KG1 (cell line): ENCODE measurements at regions not wholly inside any gene's neighbourhood (a gene's known extent, or its start where the extent isn't known, plus 50 kb on each side); places are given as distances from the start of the nearest gene placed in this dataset.

Experiments used
- DNase-seq: peaks from one replicate; lab custom pipeline; 2025; lab: John Stamatoyannopoulos, UW

- no peak for DNase-seq
These were observed 167.8 kb downstream of the RAB28 start for GRCh38 chr4:13316354-13316753.

GRCh38 chr4:13313856-13314255, 170.3 kb downstream of the RAB28 start:
- no peak for DNase-seq

GRCh38 chr4:13312264-13312663, 171.9 kb downstream of the RAB28 start:
- DNase-seq: no peak

GRCh38 chr4:13309751-13310150, 174.4 kb downstream of the RAB28 start:
- DNase-seq: no peak

GRCh38 chr4:13306356-13306755, 177.8 kb downstream of the RAB28 start:
- no peak for DNase-seq

- no peak for DNase-seq
These were observed 181.3 kb downstream of the RAB28 start for GRCh38 chr4:13302876-13303275.

- no peak for DNase-seq
These were observed 184.8 kb downstream of the RAB28 start for GRCh38 chr4:13299343-13299742.

GRCh38 chr4:13298655-13299054, 185.5 kb downstream of the RAB28 start:
- DNase-seq: no peak

- DNase-seq: no peak
These were observed 187.2 kb downstream of the RAB28 start for GRCh38 chr4:13296986-13297385.

- DNase-seq: no peak
These were observed 189.1 kb downstream of the RAB28 start for GRCh38 chr4:13294961-13295605.

- no peak for DNase-seq
These were observed 191.8 kb downstream of the RAB28 start for GRCh38 chr4:13292372-13292771.

GRCh38 chr4:13289391-13289790, 194.7 kb downstream of the RAB28 start:
- DNase-seq: no peak

GRCh38 chr4:13285336-13285735, 198.8 kb downstream of the RAB28 start:
- no peak for DNase-seq

- no peak for DNase-seq
These were observed 199.2 kb downstream of the RAB28 start for GRCh38 chr4:13284932-13285331.

- DNase-seq: no peak
These were observed 207.8 kb downstream of the RAB28 start for GRCh38 chr4:13276357-13276756.

GRCh38 chr4:13268703-13269102, 215.4 kb downstream of the RAB28 start:
- no peak for DNase-seq

- no peak for DNase-seq
These were observed 216.0 kb downstream of the RAB28 start for GRCh38 chr4:13268165-13268564.

GRCh38 chr4:13267091-13267490, 217.0 kb downstream of the RAB28 start:
- no peak for DNase-seq

GRCh38 chr4:13266687-13267086, 217.5 kb downstream of the RAB28 start:
- no peak for DNase-seq

- no peak for DNase-seq
These were observed 220.1 kb downstream of the RAB28 start for GRCh38 chr4:13263967-13264525.

GRCh38 chr4:13262816-13263215, 221.3 kb downstream of the RAB28 start:
- DNase-seq: no peak

GRCh38 chr4:13261486-13262257, 222.5 kb downstream of the RAB28 start:
- no peak for DNase-seq

GRCh38 chr4:13260513-13260912, 223.6 kb downstream of the RAB28 start:
- DNase-seq: no peak
